Ishikawa (cell line): ENCODE measurements at regions not wholly inside any gene's neighbourhood (a gene's known extent, or its start where the extent isn't known, plus 50 kb on each side); places are given as distances from the start of the nearest gene placed in this dataset.

Experiments
- EP300 ChIP-seq: IDR thresholded peaks from 2 replicates; pipeline ENCODE4 v1.6.1; 2012; ENCODE audit warnings: borderline replicate concordance
- RAD21 ChIP-seq: IDR thresholded peaks from 2 replicates; pipeline ENCODE4 v1.6.1; 2012; ENCODE audit warnings: low read depth
- YY1 ChIP-seq: IDR thresholded peaks from 2 replicates; pipeline ENCODE4 v1.6.1; 2012; ENCODE audit warnings: low read depth

DNA sequence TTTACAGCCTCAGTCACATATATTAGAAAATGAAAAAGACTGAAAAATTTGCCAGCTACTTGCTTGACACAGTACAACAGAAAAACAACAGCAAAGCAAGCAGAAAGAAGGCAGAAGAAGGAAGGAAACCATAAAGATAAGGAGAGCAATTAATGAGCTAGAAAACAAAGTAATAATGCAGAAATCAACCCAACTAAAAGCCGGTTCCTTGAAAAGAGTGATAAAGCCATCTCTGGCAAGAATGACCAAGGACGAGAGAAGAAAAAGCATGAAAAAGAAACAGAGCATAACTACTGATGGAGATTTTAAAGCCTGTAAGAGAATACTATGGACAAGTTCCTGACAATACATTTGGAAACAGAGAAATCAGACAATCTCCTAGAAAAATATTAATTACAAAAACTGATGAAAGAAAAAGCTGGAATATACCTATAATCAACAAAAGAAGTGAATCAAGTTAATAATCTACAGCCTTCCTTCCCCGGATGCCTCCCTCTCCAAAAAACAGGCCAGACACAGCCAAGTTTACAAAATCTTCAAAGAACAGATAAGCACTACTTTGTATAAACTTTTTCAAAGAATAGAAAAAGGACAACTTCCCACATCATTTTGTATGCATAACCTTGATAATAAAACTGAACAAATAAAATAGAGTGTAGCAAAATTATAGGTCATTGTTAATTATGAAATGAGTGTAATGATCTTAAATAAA, 204.0 kb downstream of the BAMBI start:
- TF ChIP-seq EP300 = no peak
- no peak for TF ChIP-seq YY1
- no peak for TF ChIP-seq RAD21
